Lung (tissue), 11 donors: ENCODE measurements at regions not wholly inside any gene's neighbourhood (a gene's known extent, or its start where the extent isn't known, plus 50 kb on each side); places are given as distances from the start of the nearest gene placed in this dataset.

Source experiments
- ATAC-seq: fragments of 200-7000 bp; cut with Tn5 transposase; one replicate; pipeline ENCODE4 v1.9.1; 2020; ENCODE audit warnings: moderate number of reproducible peaks; ENCODE audit not compliant: insufficient read depth, low FRiP score
- DNase-seq, 3 donors: peaks; one replicate each; pipeline ENCODE4 v3.0.0-alpha.2; 2013 to 2017
- H3K27ac ChIP-seq, 2 donors: one replicate each; pipeline ENCODE4 v1.5.1; 2013; ENCODE audit warnings: mild to moderate bottlenecking in 2 of 2, moderate library complexity in 2 of 2, control low read depth in 1 of 2, inconsistent platforms in 1 of 2, low read depth in 1 of 2, low read length in 1 of 2
- H3K27me3 ChIP-seq, 3 donors: one replicate each; pipeline ENCODE4 v1.5.1; 2013; ENCODE audit warnings: low read length in 2 of 3; ENCODE audit not compliant: control insufficient read depth in 3 of 3, insufficient read depth in 3 of 3
- H3K36me3 ChIP-seq, 4 donors: one replicate each; pipeline ENCODE4 v1.5.1; 2013; ENCODE audit warnings: low read length in 4 of 4, mild to moderate bottlenecking in 1 of 4, moderate library complexity in 1 of 4; ENCODE audit not compliant: control insufficient read depth in 4 of 4, insufficient read depth in 4 of 4
- H3K4me1 ChIP-seq, 5 donors: one replicate each; pipeline ENCODE4 v1.5.1; 2013; ENCODE audit warnings: low read length in 5 of 5, mild to moderate bottlenecking in 2 of 5, moderate library complexity in 1 of 5; ENCODE audit not compliant: control insufficient read depth in 5 of 5, insufficient read depth in 5 of 5
- H3K4me3 ChIP-seq: one replicate; pipeline ENCODE4 v1.5.1; 2013; ENCODE audit warnings: mild to moderate bottlenecking, control low read depth, moderate library complexity
- H3K9ac ChIP-seq, 2 donors: one replicate each; pipeline ENCODE4 v1.5.1; 2013; ENCODE audit warnings: low read length in 2 of 2, control low read depth in 1 of 2; ENCODE audit not compliant: insufficient read depth in 1 of 2
- H3K9me3 ChIP-seq, 4 donors: one replicate each; pipeline ENCODE4 v1.5.1; 2013; ENCODE audit warnings: low read length in 3 of 4, mild to moderate bottlenecking in 1 of 4, moderate library complexity in 1 of 4; ENCODE audit not compliant: control insufficient read depth in 4 of 4, insufficient read depth in 3 of 4
- WGBS, 2 donors: extraction: QIAGEN DNeasy Blood & Tissue Kit; methylation state at CpG; one replicate each; pipeline ENCODE4 v1.1.7; 2013; 5-methylcytosine and 5-hydroxymethylcytosine counted together
- TF ChIP-seq, protein P1 (sequence below): IDR thresholded peaks from 2 replicates; pipeline ENCODE4 v1.5.1; 2012; ENCODE audit warnings: mild to moderate bottlenecking; ENCODE audit errors: control extremely low read depth, extremely low read depth
- donor health status: control.
- donor health status: control.
- donor health status: Bipolar disorder and iron deficiency.
- donor health status: healthy.
- donor health status: DM: yes; HTN: yes; CAD: no.

DNA sequence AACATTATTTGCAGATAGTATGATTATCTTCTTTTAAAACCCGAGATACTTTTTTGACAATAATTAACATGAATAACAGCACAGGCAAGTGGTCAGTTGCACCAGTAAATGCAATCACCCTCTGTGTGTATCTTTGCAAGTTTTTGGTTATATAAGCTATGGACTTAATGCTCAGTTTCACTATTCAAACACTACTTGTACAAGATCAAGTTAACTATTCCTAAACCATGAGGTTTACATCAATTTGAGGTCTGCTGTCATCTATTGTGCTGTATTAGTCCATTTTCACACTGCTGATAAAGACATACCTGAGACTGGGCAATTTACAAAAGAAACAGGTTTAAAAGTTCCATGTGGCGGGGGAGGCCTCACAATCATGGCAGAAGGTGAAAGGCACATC lies 323.2 kb downstream of the NR4A2 start:
- Histone ChIP-seq H3K36me3 (no peaks in the 10 kb centered on the region), H3K9me3 (peaks cover 0 to 9% (median 0%) of the 10 kb centered on the region in 4 donors), H3K4me3 (no peak overlapping the region), H3K27ac (no peak overlapping the region), H3K4me1 (no peaks in the 10 kb centered on the region), H3K27me3 (no peaks in the 10 kb centered on the region), H3K9ac (no peak overlapping the region)
- 82 to 85% methylated on average over 2 of the region's 2 CpGs for WGBS, 2 donors
- DNase-seq (no peak), ATAC-seq (no peak)
- TF ChIP-seq, protein P1, sequence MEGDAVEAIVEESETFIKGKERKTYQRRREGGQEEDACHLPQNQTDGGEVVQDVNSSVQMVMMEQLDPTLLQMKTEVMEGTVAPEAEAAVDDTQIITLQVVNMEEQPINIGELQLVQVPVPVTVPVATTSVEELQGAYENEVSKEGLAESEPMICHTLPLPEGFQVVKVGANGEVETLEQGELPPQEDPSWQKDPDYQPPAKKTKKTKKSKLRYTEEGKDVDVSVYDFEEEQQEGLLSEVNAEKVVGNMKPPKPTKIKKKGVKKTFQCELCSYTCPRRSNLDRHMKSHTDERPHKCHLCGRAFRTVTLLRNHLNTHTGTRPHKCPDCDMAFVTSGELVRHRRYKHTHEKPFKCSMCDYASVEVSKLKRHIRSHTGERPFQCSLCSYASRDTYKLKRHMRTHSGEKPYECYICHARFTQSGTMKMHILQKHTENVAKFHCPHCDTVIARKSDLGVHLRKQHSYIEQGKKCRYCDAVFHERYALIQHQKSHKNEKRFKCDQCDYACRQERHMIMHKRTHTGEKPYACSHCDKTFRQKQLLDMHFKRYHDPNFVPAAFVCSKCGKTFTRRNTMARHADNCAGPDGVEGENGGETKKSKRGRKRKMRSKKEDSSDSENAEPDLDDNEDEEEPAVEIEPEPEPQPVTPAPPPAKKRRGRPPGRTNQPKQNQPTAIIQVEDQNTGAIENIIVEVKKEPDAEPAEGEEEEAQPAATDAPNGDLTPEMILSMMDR = no peak

- no peak overlapping the region for H3K4me3 ChIP-seq
These were observed 325.6 kb downstream of the NR4A2 start for GRCh38 chr2:156006721-156007618.

GRCh38 chr2:156005999-156006712 lies 326.4 kb downstream of the NR4A2 start:
- Histone ChIP-seq H3K4me1 (no peaks in the 10 kb centered on the region), H3K27me3 (no peaks in the 10 kb centered on the region), H3K9ac (no peak overlapping the region), H3K27ac (no peak overlapping the region), H3K4me3 (no peak overlapping the region), H3K36me3 (no peaks in the 10 kb centered on the region), H3K9me3 (peaks cover 0 to 7% (median 0%) of the 10 kb centered on the region in 4 donors)
- TF ChIP-seq, protein P1 = no peak
- DNase-seq = peak in 1 of 3 donors; percentile 1
- ATAC-seq = no peak
- WGBS, 2 donors = 88 to 93% methylated on average over 3 of the region's 3 CpGs

More at GRCh38 chr2:156006721-156007618, 325.6 kb downstream of the NR4A2 start:
- ATAC-seq = peak; percentile 19
- no peaks in the 10 kb centered on the region for H3K4me1 ChIP-seq
- H3K36me3 ChIP-seq = no peaks in the 10 kb centered on the region
- H3K9me3 ChIP-seq = peaks cover 0 to 9% (median 0%) of the 10 kb centered on the region in 4 donors
- DNase-seq = no peak
- WGBS, 2 donors = 91 to 92% methylated on average over 13 to 17 of the region's 17 CpGs
- TF ChIP-seq, protein P1 = no peak
- H3K27ac ChIP-seq = no peak overlapping the region
- H3K9ac ChIP-seq = no peak overlapping the region
- no peaks in the 10 kb centered on the region for H3K27me3 ChIP-seq
